HEK293 (cell line): ENCODE measurements at regions not wholly inside any gene's neighbourhood (a gene's known extent, or its start where the extent isn't known, plus 50 kb on each side); places are given as distances from the start of the nearest gene placed in this dataset.

Experiments
- CTCF ChIA-PET: fragments of 350-600 bp; formaldehyde crosslinking; extraction: SDS; loops from one replicate; lab custom pipeline; 2021; ENCODE audit warnings: antibody characterized with exemption; lab: Yijun Ruan, JAX
- POLR2A ChIA-PET: fragments of 300-600 bp; formaldehyde crosslinking; extraction: SDS; loops from one replicate; lab custom pipeline; 2020; ENCODE audit warnings: antibody characterized with exemption, inconsistent platforms; lab: Yijun Ruan, JAX
- H3K27ac ChIP-seq: fragments of 200-500 bp; sonication (Bioruptor generic); 2 replicates; pipeline ENCODE4 v1.5.1; 2014; ENCODE audit warnings: low read depth, low read length, control low read depth, inconsistent platforms; ENCODE audit errors: extremely low read depth
- H3K36me3 ChIP-seq, 2 experiments: fragments of 200-500 bp in 1 of 2; sonication (Bioruptor generic) in 1 of 2; 1 replicate in 1 of 2; 2 replicates in 1 of 2; pipeline ENCODE4 v1.5.1; 2014 to 2017; ENCODE audit warnings: inconsistent platforms in 2 of 2, low read length in 2 of 2; ENCODE audit not compliant: control insufficient read depth in 2 of 2, insufficient read depth in 1 of 2
- H3K4me1 ChIP-seq: fragments of 200-500 bp; sonication (Bioruptor generic); 2 replicates; pipeline ENCODE4 v1.5.1; 2014; ENCODE audit warnings: mild to moderate bottlenecking, low read length, inconsistent platforms; ENCODE audit not compliant: control insufficient read depth, insufficient read depth
- H3K4me3 ChIP-seq: 2 replicates; pipeline ENCODE4 v1.5.1; 2011; ENCODE audit warnings: low read depth, mild to moderate bottlenecking, control low read depth, low read length, moderate library complexity
- H3K9me3 ChIP-seq: fragments of 200-500 bp; sonication (Bioruptor generic); 2 replicates; pipeline ENCODE4 v1.5.1; 2014; ENCODE audit warnings: low read depth, low read length, inconsistent platforms; ENCODE audit not compliant: control insufficient read depth, insufficient read depth
- ELK4 ChIP-seq: IDR thresholded peaks from 2 replicates; pipeline ENCODE4 v1.6.1; 2011; ENCODE audit warnings: mild to moderate bottlenecking, low read depth, low read length, borderline replicate concordance
- KLF7 ChIP-seq: fragments of 450-650 bp; formaldehyde crosslinking; IDR thresholded peaks from 2 replicates; pipeline ENCODE4 v1.5.1; 2016; ENCODE audit warnings: missing biosample characterization, missing genetic modification characterization, borderline replicate concordance
- OVOL3 ChIP-seq: fragments of 450-650 bp; formaldehyde crosslinking; IDR thresholded peaks from 2 replicates; pipeline ENCODE4 v1.5.1; 2016; ENCODE audit warnings: missing biosample characterization, missing genetic modification characterization
- SP7 ChIP-seq: fragments of 450-650 bp; formaldehyde crosslinking; IDR thresholded peaks from 2 replicates; pipeline ENCODE4 v1.5.1; 2016; ENCODE audit warnings: missing biosample characterization, missing genetic modification characterization
- ZBTB10 ChIP-seq: fragments of 450-650 bp; formaldehyde crosslinking; IDR thresholded peaks from 2 replicates; pipeline ENCODE4 v1.5.1; 2016; ENCODE audit warnings: missing biosample characterization, missing genetic modification characterization
- ZBTB44 ChIP-seq: fragments of 450-650 bp; IDR thresholded peaks from 2 replicates; pipeline ENCODE4 v1.5.1; 2018; ENCODE audit warnings: missing biosample characterization, mild to moderate bottlenecking, missing genetic modification characterization
- ZNF19 ChIP-seq: fragments of 450-650 bp; formaldehyde crosslinking; IDR thresholded peaks from 2 replicates; pipeline ENCODE4; 2016; ENCODE audit warnings: missing biosample characterization, missing genetic modification characterization, low read depth
- ZNF214 ChIP-seq: fragments of 450-650 bp; formaldehyde crosslinking; IDR thresholded peaks from 2 replicates; pipeline ENCODE4 v1.5.1; 2017; ENCODE audit warnings: missing biosample characterization, mild to moderate bottlenecking, missing genetic modification characterization, borderline replicate concordance
- ZNF274 ChIP-seq, 2 experiments: fragments of 200-500 bp in 1 of 2; fragments of 450-650 bp in 1 of 2; sonication (Bioruptor generic) in 1 of 2; formaldehyde crosslinking in 1 of 2; IDR thresholded peaks; 2 replicates each; pipeline versions ENCODE4 v1.5.1 to v1.6.1; 2014 to 2016; ENCODE audit warnings: borderline replicate concordance in 1 of 2, inconsistent platforms in 1 of 2, low read length in 1 of 2, missing biosample characterization in 1 of 2, missing genetic modification characterization in 1 of 2
- ZNF292 ChIP-seq: fragments of 450-650 bp; formaldehyde crosslinking; IDR thresholded peaks from 2 replicates; pipeline ENCODE4 v1.5.1; 2016; ENCODE audit warnings: low read depth, missing biosample characterization, missing genetic modification characterization, borderline replicate concordance
- ZNF311 ChIP-seq: fragments of 450-650 bp; formaldehyde crosslinking; IDR thresholded peaks from 2 replicates; pipeline ENCODE4 v1.5.1; 2017; ENCODE audit warnings: missing biosample characterization, missing genetic modification characterization, borderline replicate concordance
- ZNF391 ChIP-seq: fragments of 450-650 bp; formaldehyde crosslinking; IDR thresholded peaks from 2 replicates; pipeline ENCODE4 v1.5.1; 2016; ENCODE audit warnings: low read depth, missing biosample characterization, missing genetic modification characterization, borderline replicate concordance
- ZNF398 ChIP-seq: fragments of 450-650 bp; formaldehyde crosslinking; IDR thresholded peaks from 2 replicates; pipeline ENCODE4 v1.5.1; 2017; ENCODE audit warnings: missing biosample characterization, missing genetic modification characterization
- ZNF510 ChIP-seq: fragments of 450-650 bp; formaldehyde crosslinking; IDR thresholded peaks from 2 replicates; pipeline ENCODE4 v1.5.1; 2018; ENCODE audit warnings: mild to moderate bottlenecking, missing genetic modification characterization, missing biosample characterization; ENCODE audit not compliant: insufficient replicate concordance
- ZNF529 ChIP-seq: fragments of 450-650 bp; formaldehyde crosslinking; IDR thresholded peaks from 2 replicates; pipeline ENCODE4 v1.5.1; 2017; ENCODE audit warnings: missing genetic modification characterization, missing biosample characterization; ENCODE audit not compliant: insufficient replicate concordance
- ZNF580 ChIP-seq: fragments of 450-650 bp; formaldehyde crosslinking; IDR thresholded peaks from 2 replicates; pipeline ENCODE4 v1.5.1; 2016; ENCODE audit warnings: missing biosample characterization, missing genetic modification characterization
- ZNF629 ChIP-seq: fragments of 450-650 bp; formaldehyde crosslinking; IDR thresholded peaks from 2 replicates; pipeline ENCODE4 v1.5.1; 2017; ENCODE audit warnings: missing biosample characterization, missing genetic modification characterization
- ZNF639 ChIP-seq: fragments of 450-650 bp; formaldehyde crosslinking; IDR thresholded peaks from 2 replicates; pipeline ENCODE4 v1.5.1; 2016; ENCODE audit warnings: missing biosample characterization, missing genetic modification characterization
- ZNF707 ChIP-seq: fragments of 450-650 bp; formaldehyde crosslinking; IDR thresholded peaks from 2 replicates; pipeline ENCODE4 v1.5.1; 2016; ENCODE audit warnings: missing biosample characterization, missing genetic modification characterization
- ZNF785 ChIP-seq: fragments of 450-650 bp; formaldehyde crosslinking; IDR thresholded peaks from 2 replicates; pipeline ENCODE4 v1.5.1; 2016; ENCODE audit warnings: missing biosample characterization, missing genetic modification characterization

GRCh38 chr5:110027527-110028322 lies 338.0 kb downstream of the MAN2A1 start (continued):
- TF ChIP-seq ZNF311 (tag by site-specific recombination) (no peak), ZNF785 (tag by site-specific recombination) (no peak), ZNF580 (tag by site-specific recombination) (no peak), SP7 (tag by site-specific recombination) (no peak)

- H3K4me1 ChIP-seq = peaks cover 6% of the 10 kb centered on the region
- H3K27ac ChIP-seq = no peak overlapping the region
- no peaks in the 10 kb centered on the region for H3K9me3 ChIP-seq
- CTCF ChIA-PET = interaction anchor here (0.5 kb wide), 1 partner anchor 302 kb away, joined by 3 read pairs; no protein-coding TSS in a partner anchor
- H3K36me3 ChIP-seq = no peaks in the 10 kb centered on the region
- no peak overlapping the region for H3K4me3 ChIP-seq
- TF ChIP-seq ZNF639 = no peak
- TF ChIP-seq ZNF292 (tag by site-specific recombination) = no peak
- no peak for TF ChIP-seq ELK4
- no peak for TF ChIP-seq ZNF19 (tag by site-specific recombination)
- no peak for TF ChIP-seq KLF7 (tag by site-specific recombination)
- TF ChIP-seq ZNF629 (tag by site-specific recombination) = no peak
- TF ChIP-seq ZNF510 (tag by site-specific recombination) = no peak
- TF ChIP-seq ZNF391 (tag by site-specific recombination) = no peak
- no peak for TF ChIP-seq ZNF398 (tag by site-specific recombination)
- TF ChIP-seq ZNF214 (tag by site-specific recombination) = no peak
- TF ChIP-seq OVOL3 (tag by site-specific recombination) = no peak
- no peak for TF ChIP-seq ZNF707 (tag by site-specific recombination)
- TF ChIP-seq ZNF529 (tag by site-specific recombination) = no peak
- TF ChIP-seq ZBTB44 (tag by site-specific recombination) = no peak
- no peak for TF ChIP-seq ZNF274 (IDR thresholded peaks at IDR 0.05; ENCODE audit: low read length)
- TF ChIP-seq ZNF274 (tag by site-specific recombination; IDR thresholded peaks at IDR 0.05; ENCODE audit: borderline replicate concordance) = no peak
- no peak for TF ChIP-seq ZBTB10 (tag by site-specific recombination)
- POLR2A ChIA-PET = no interaction called here
These were observed 341.8 kb downstream of the MAN2A1 start for GRCh38 chr5:110031402-110032140.
